IMR-90 (cell line): ENCODE measurements at regions not wholly inside any gene's neighbourhood (a gene's known extent, or its start where the extent isn't known, plus 50 kb on each side); places are given as distances from the start of the nearest gene placed in this dataset.

Experiments
- ATAC-seq: fragments of 200-7000 bp; cut with Tn5 transposase; 2 replicates; pipeline ENCODE4 v1.9.1; 2020; ENCODE audit warnings: low read depth, mild to moderate bottlenecking, moderate library complexity
- BruUV-seq: library from RNA; stranded (reverse); fragments of 400-500 nt; replicated peaks from 2 replicates; lab custom pipeline; 2021; lab: Mats Ljungman, UMichigan
- CTCF ChIA-PET: fragments of 300-600 bp; formaldehyde crosslinking; extraction: SDS; loops from one replicate; lab custom pipeline; 2021; ENCODE audit warnings: antibody characterized with exemption; lab: Yijun Ruan, JAX
- POLR2A ChIA-PET: fragments of 300-600 bp; sonication (Branson Sonifier 250); formaldehyde crosslinking; loops from one replicate; lab custom pipeline; 2022; ENCODE audit warnings: antibody characterized with exemption; ENCODE audit not compliant: unreplicated experiment; lab: Charles Lee
- DNase-seq: peaks from one replicate; pipeline ENCODE4 v3.0.0; 2013
- H2AFZ ChIP-seq: replicated peaks from 2 replicates; pipeline ENCODE3; 2013; ENCODE audit warnings: low read length, mild to moderate bottlenecking; ENCODE audit not compliant: poor library complexity
- H2AK5ac ChIP-seq: 2 replicates; pipeline ENCODE4 v1.6.1; 2013; ENCODE audit warnings: low read depth, low read length, inconsistent platforms
- H2AK9ac ChIP-seq: replicated peaks from 2 replicates; pipeline ENCODE3; 2013; ENCODE audit warnings: mild to moderate bottlenecking, low read depth, low read length, moderate library complexity; ENCODE audit not compliant: poor library complexity
- H2BK120ac ChIP-seq: 2 replicates; pipeline ENCODE4 v1.6.1; 2013; ENCODE audit warnings: low read depth, low read length, inconsistent platforms
- H2BK15ac ChIP-seq: 3 replicates; pipeline ENCODE4 v1.6.1; 2013; ENCODE audit warnings: low read depth, low read length, inconsistent platforms
- H2BK20ac ChIP-seq: 2 replicates; pipeline ENCODE4 v1.6.1; 2013; ENCODE audit warnings: low read depth, mild to moderate bottlenecking, inconsistent platforms, low read length, moderate library complexity
- H2BK5ac ChIP-seq: 2 replicates; pipeline ENCODE4 v1.6.1; 2013; ENCODE audit warnings: mild to moderate bottlenecking, low read depth, low read length, inconsistent platforms; ENCODE audit not compliant: poor library complexity, severe bottlenecking
- H3K14ac ChIP-seq: replicated peaks from 2 replicates; pipeline ENCODE4 v1.6.1; 2013; ENCODE audit warnings: low read depth, low read length, inconsistent platforms
- H3K18ac ChIP-seq: 2 replicates; pipeline ENCODE4 v1.6.1; 2013; ENCODE audit warnings: low read depth, low read length, control low read depth
- H3K23ac ChIP-seq: 2 replicates; pipeline ENCODE4 v1.6.1; 2013; ENCODE audit warnings: low read depth, low read length, inconsistent platforms
- H3K27ac ChIP-seq: 2 replicates; pipeline ENCODE4 v1.5.1; 2013; ENCODE audit warnings: mild to moderate bottlenecking, control low read depth, low read length; ENCODE audit not compliant: insufficient read depth
- H3K27me3 ChIP-seq: 2 replicates; pipeline ENCODE4 v1.6.1; 2013; ENCODE audit warnings: low read length; ENCODE audit not compliant: control insufficient read depth, insufficient read depth
- H3K36me3 ChIP-seq: 2 replicates; pipeline ENCODE4 v1.6.1; 2013; ENCODE audit warnings: low read length, mixed read lengths; ENCODE audit not compliant: control insufficient read depth, insufficient read depth
- H3K4ac ChIP-seq: 2 replicates; pipeline ENCODE4 v1.6.1; 2013; ENCODE audit warnings: low read depth, low read length, inconsistent platforms
- H3K4me1 ChIP-seq: 2 replicates; pipeline ENCODE4 v1.6.1; 2013; ENCODE audit warnings: low read length, mixed read lengths; ENCODE audit not compliant: control insufficient read depth, insufficient read depth
- H3K4me2 ChIP-seq: 2 replicates; pipeline ENCODE4 v1.6.1; 2013; ENCODE audit warnings: low read depth, mild to moderate bottlenecking, control low read depth, low read length, moderate library complexity
- H3K4me3 ChIP-seq: 2 replicates; pipeline ENCODE4 v1.5.1; 2013; ENCODE audit warnings: low read depth, mild to moderate bottlenecking, control low read depth, low read length, moderate library complexity; ENCODE audit not compliant: insufficient read depth
- H3K56ac ChIP-seq: 2 replicates; pipeline ENCODE4 v1.6.1; 2013; ENCODE audit warnings: low read length, inconsistent platforms; ENCODE audit not compliant: insufficient read depth; ENCODE audit errors: extremely low read depth
- H3K79me1 ChIP-seq, 2 experiments: 2 replicates each; pipeline ENCODE4 v1.6.1; 2013; ENCODE audit warnings: low read length in 2 of 2, inconsistent platforms in 1 of 2, low read depth in 1 of 2
- H3K9ac ChIP-seq: 2 replicates; pipeline ENCODE4 v1.6.1; 2013; ENCODE audit warnings: low read depth, low read length, control low read depth
- H3K9me1 ChIP-seq: 2 replicates; pipeline ENCODE4 v1.6.1; 2013; ENCODE audit warnings: low read length, inconsistent platforms; ENCODE audit not compliant: insufficient read depth
- H3K9me3 ChIP-seq: 2 replicates; pipeline ENCODE4 v1.6.1; 2013; ENCODE audit warnings: low read length; ENCODE audit not compliant: control insufficient read depth, insufficient read depth
- H4K20me1 ChIP-seq: 2 replicates; pipeline ENCODE4 v1.6.1; 2013; ENCODE audit warnings: low read length, inconsistent platforms; ENCODE audit not compliant: insufficient read depth
- H4K5ac ChIP-seq: 2 replicates; pipeline ENCODE4 v1.6.1; 2013; ENCODE audit warnings: mild to moderate bottlenecking, low read depth, low read length, control low read depth
- H4K8ac ChIP-seq, 2 experiments: 2 replicates each; pipeline ENCODE4 v1.6.1; 2013; ENCODE audit warnings: low read depth in 2 of 2, low read length in 2 of 2, control low read depth in 1 of 2, inconsistent platforms in 1 of 2
- H4K91ac ChIP-seq: 2 replicates; pipeline ENCODE4 v1.6.1; 2013; ENCODE audit warnings: low read depth, low read length, inconsistent platforms; ENCODE audit not compliant: insufficient read depth
- BHLHE40 ChIP-seq: fragments of 150-350 bp; IDR thresholded peaks from 2 replicates; pipeline ENCODE4 v1.6.1; 2016; ENCODE audit warnings: mild to moderate bottlenecking, low read depth, low read length
- CEBPB ChIP-seq: IDR thresholded peaks from 2 replicates; pipeline ENCODE4 v1.6.1; 2012; ENCODE audit warnings: low read depth, low read length, improper control_type of control experiment
- dilution Hi-C: fragments of 300-500 bp; cut with HindIII; formaldehyde crosslinking; loops from one replicate; pipeline ENCODE4 v1.14.3; 2018; ENCODE audit warnings: low sequenced_read_pairs; ENCODE audit not compliant: unreplicated experiment
- in situ Hi-C: fragments of 300-500 bp; cut with MboI; formaldehyde crosslinking; loops from 3 replicates; pipeline ENCODE4 v1.14.3; 2019; ENCODE audit warnings: low sequenced_read_pairs, inconsistent platforms, mixed read lengths
- intact Hi-C: fragments of 100-400 bp; cut with micrococcal nuclease; formaldehyde crosslinking; loops from 2 replicates; pipeline ENCODE4 v1.10.0; 2022

DNA sequence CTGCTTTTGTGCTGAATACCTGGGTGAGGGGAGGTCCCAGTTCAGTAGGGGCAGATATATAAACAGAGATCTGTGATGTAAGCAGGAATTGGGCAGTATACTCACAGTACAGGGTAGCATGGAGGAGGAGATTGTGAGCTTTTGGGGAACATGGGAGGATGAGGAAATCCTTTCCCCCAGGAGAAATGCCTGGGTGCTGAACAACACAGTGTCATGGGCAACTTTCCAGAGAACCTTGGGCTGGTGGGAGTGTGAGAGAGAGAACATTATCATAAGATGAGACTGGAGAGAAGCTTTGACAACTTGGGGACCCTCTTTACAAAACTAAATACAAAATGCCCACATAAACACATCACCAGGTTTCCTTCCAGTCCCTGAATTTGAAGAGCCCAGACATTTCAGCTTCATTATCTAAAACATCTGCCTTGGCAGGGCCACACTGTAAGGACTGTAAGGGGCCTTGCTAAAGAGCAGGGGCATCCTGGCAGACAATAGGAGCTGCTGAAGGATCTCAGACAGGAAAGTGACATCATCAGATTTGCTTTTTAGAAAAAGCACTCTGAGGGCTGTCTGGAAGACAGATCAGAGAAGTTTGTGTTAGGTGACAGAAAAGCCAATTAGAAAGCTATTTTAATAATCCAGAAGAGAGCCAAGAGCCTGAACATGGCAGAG lies 105.1 kb upstream of the FOXN2 start:
- Histone ChIP-seq H2BK120ac (no peak overlapping the region; the same call in 1 of the 2 replicates), H3K27ac (no peak overlapping the region), H2BK15ac (no peak overlapping the region; the same call in 2 of the 3 replicates), H3K4me1 (peaks cover 6% of the 10 kb centered on the region), H2BK20ac (peak overlapping the region; percentile 14; the same call in 1 of the 2 replicates), H3K36me3 (no peaks in the 10 kb centered on the region), H4K5ac (no peak overlapping the region), H3K9me3 (no peaks in the 10 kb centered on the region), H3K23ac (no peak overlapping the region), H3K56ac (no peak overlapping the region), H4K20me1 (no peaks in the 10 kb centered on the region), H3K79me1 (no peaks in the 10 kb centered on the region), H3K18ac (no peak overlapping the region), H3K27me3 (no peaks in the 10 kb centered on the region), H2AK9ac (no peak overlapping the region), H3K9ac (no peak overlapping the region), H3K4ac (peak overlapping the region; percentile 25), H3K14ac (peak overlapping the region; percentile 37; the same call in 1 of the 2 replicates), H2AK5ac (no peak overlapping the region), H3K4me2 (no peak overlapping the region), H3K4me3 (no peak overlapping the region), H2AFZ (peak overlapping the region; percentile 68), H4K91ac (no peak overlapping the region), H4K8ac (no peak overlapping the region; a peak in 1 of 4 replicates), H3K9me1 (no peaks in the 10 kb centered on the region; the same call in 1 of the 2 replicates), H2BK5ac (no peak overlapping the region)
- CTCF ChIA-PET: no interaction called here
- intact Hi-C loops: no loop called here
- no TSS peak for BruUV-seq
- dilution Hi-C loops: no loop called here
- peak; percentile 52 for DNase-seq
- 0 out of 2 replicates have a peak, but pooled peaks have one; percentile 59 for ATAC-seq
- POLR2A ChIA-PET: no interaction called here
- in situ Hi-C loops: no loop called here
- peak; percentile 20; the same call in 1 of the 2 replicates for TF ChIP-seq CEBPB
- no peak for TF ChIP-seq BHLHE40
